Hepatocyte (in vitro differentiated cells): ENCODE measurements at regions not wholly inside any gene's neighbourhood (a gene's known extent, or its start where the extent isn't known, plus 50 kb on each side); places are given as distances from the start of the nearest gene placed in this dataset.

Source experiments
- EZH2 ChIP-seq: fragments of 200-600 bp; sonication (generic); IDR thresholded peaks from 2 replicates; pipeline ENCODE4 v1.6.1; 2016; ENCODE audit warnings: antibody characterized with exemption, mild to moderate bottlenecking, borderline replicate concordance
- EZH2phosphoT487 ChIP-seq: fragments of 200-600 bp; sonication (generic); IDR thresholded peaks from one replicate; pipeline ENCODE4 v1.6.1; 2018; ENCODE audit warnings: antibody characterized with exemption, mild to moderate bottlenecking, low read depth, moderate library complexity; ENCODE audit not compliant: unreplicated experiment, severe bottlenecking
- TF ChIP-seq, protein P1 (sequence below): fragments of 200-600 bp; sonication (generic); IDR thresholded peaks from 2 replicates; pipeline ENCODE4 v1.5.1; 2016; ENCODE audit warnings: antibody characterized with exemption, mild to moderate bottlenecking; ENCODE audit not compliant: poor library complexity

DNA sequence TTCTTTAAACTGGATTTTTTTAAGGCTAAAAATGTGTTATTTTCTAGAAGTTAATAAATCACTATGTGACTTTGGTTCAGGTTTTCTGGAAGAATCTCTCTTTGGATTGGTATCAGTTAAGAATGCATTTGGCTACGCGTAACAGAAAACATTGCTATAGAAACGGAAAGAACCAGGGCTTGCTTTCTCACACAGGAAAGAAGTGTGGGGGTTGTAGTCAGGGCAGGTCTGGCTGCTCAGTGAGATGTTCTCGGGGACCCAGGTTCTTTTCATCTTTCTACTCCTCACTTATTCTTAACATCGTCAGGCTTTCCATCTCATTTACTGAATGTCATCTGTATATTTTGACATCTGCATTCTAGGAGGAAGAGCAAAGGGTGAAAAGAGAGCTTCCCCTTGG is 191.4 kb downstream of the ZBTB18 start:
- TF ChIP-seq, protein P1, sequence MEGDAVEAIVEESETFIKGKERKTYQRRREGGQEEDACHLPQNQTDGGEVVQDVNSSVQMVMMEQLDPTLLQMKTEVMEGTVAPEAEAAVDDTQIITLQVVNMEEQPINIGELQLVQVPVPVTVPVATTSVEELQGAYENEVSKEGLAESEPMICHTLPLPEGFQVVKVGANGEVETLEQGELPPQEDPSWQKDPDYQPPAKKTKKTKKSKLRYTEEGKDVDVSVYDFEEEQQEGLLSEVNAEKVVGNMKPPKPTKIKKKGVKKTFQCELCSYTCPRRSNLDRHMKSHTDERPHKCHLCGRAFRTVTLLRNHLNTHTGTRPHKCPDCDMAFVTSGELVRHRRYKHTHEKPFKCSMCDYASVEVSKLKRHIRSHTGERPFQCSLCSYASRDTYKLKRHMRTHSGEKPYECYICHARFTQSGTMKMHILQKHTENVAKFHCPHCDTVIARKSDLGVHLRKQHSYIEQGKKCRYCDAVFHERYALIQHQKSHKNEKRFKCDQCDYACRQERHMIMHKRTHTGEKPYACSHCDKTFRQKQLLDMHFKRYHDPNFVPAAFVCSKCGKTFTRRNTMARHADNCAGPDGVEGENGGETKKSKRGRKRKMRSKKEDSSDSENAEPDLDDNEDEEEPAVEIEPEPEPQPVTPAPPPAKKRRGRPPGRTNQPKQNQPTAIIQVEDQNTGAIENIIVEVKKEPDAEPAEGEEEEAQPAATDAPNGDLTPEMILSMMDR: no peak
- no peak for TF ChIP-seq EZH2
- TF ChIP-seq EZH2phosphoT487: no peak
